Progenitor cell of endocrine pancreas (in vitro differentiated cells): ENCODE measurements at regions not wholly inside any gene's neighbourhood (a gene's known extent, or its start where the extent isn't known, plus 50 kb on each side); places are given as distances from the start of the nearest gene placed in this dataset.

Source experiments
- DNase-seq: peaks from one replicate; pipeline ENCODE4 v3.0.0; 2021; ENCODE audit warnings: low spot score; ENCODE audit not compliant: unreplicated experiment
- H3K27ac Mint-ChIP-seq: 2 replicates; pipeline ENCODE4 v1.8.0; 2021; ENCODE audit warnings: mild to moderate bottlenecking, moderate library complexity, mixed read lengths
- H3K27me3 Mint-ChIP-seq: 2 replicates; pipeline ENCODE4 v1.8.0; 2021; ENCODE audit warnings: mixed read lengths
- H3K36me3 Mint-ChIP-seq: 2 replicates; pipeline ENCODE4 v1.8.0; 2022; ENCODE audit warnings: mixed read lengths; ENCODE audit not compliant: insufficient read depth
- H3K4me1 Mint-ChIP-seq: 2 replicates; pipeline ENCODE4 v1.8.0; 2021; ENCODE audit warnings: low read depth, mixed read lengths
- H3K4me3 Mint-ChIP-seq: 2 replicates; pipeline ENCODE4 v1.8.0; 2021; ENCODE audit warnings: low read depth, mild to moderate bottlenecking, moderate library complexity, mixed read lengths
- H3K9me3 Mint-ChIP-seq: 2 replicates; pipeline ENCODE4 v1.8.0; 2021; ENCODE audit warnings: low read depth, mixed read lengths
- CTCF ChIP-seq: fragments of 200-600 bp; sonication (generic); IDR thresholded peaks from one replicate; pipeline ENCODE4 v1.5.0; 2021; ENCODE audit warnings: antibody characterized with exemption, mild to moderate bottlenecking; ENCODE audit not compliant: unreplicated experiment

GRCh38 chr1:147840909-147841308 lies 61.7 kb upstream of the GJA8 start:
- no peak for TF ChIP-seq CTCF
- H3K4me1 Mint-ChIP-seq, result peaks cover 6% of the 10 kb centered on the region
- DNase-seq, result no peak
- no peak overlapping the region for H3K4me3 Mint-ChIP-seq
- no peaks in the 10 kb centered on the region for H3K9me3 Mint-ChIP-seq
- no peak overlapping the region for H3K27ac Mint-ChIP-seq
- H3K36me3 Mint-ChIP-seq, result no peaks in the 10 kb centered on the region
- H3K27me3 Mint-ChIP-seq, result peaks cover 36% of the 10 kb centered on the region

- no peak overlapping the region for H3K27ac Mint-ChIP-seq
- H3K9me3 Mint-ChIP-seq, result no peaks in the 10 kb centered on the region
- H3K4me1 Mint-ChIP-seq, result peaks cover 4% of the 10 kb centered on the region
- H3K36me3 Mint-ChIP-seq, result no peaks in the 10 kb centered on the region
- no peak for DNase-seq
- H3K27me3 Mint-ChIP-seq, result peaks cover 34% of the 10 kb centered on the region
- H3K4me3 Mint-ChIP-seq, result no peak overlapping the region
- no peak for TF ChIP-seq CTCF
These were observed 60.0 kb upstream of the GJA8 start for GRCh38 chr1:147842578-147842977.

GRCh38 chr1:147843486-147843885 lies 59.1 kb upstream of the GJA8 start:
- no peak overlapping the region for H3K27ac Mint-ChIP-seq
- H3K4me1 Mint-ChIP-seq, result peaks cover 12% of the 10 kb centered on the region
- no peak for TF ChIP-seq CTCF
- H3K4me3 Mint-ChIP-seq, result no peak overlapping the region
- peaks cover 25% of the 10 kb centered on the region for H3K27me3 Mint-ChIP-seq
- DNase-seq, result no peak
- no peaks in the 10 kb centered on the region for H3K36me3 Mint-ChIP-seq
- no peaks in the 10 kb centered on the region for H3K9me3 Mint-ChIP-seq

GRCh38 chr1:147847831-147848230 lies 54.8 kb upstream of the GJA8 start:
- H3K27me3 Mint-ChIP-seq, result peaks cover 35% of the 10 kb centered on the region
- no peaks in the 10 kb centered on the region for H3K9me3 Mint-ChIP-seq
- H3K4me3 Mint-ChIP-seq, result no peak overlapping the region
- peaks cover 13% of the 10 kb centered on the region for H3K4me1 Mint-ChIP-seq
- no peak overlapping the region for H3K27ac Mint-ChIP-seq
- TF ChIP-seq CTCF, result no peak
- no peak for DNase-seq
- no peaks in the 10 kb centered on the region for H3K36me3 Mint-ChIP-seq

GRCh38 chr1:147849098-147849895 lies 53.3 kb upstream of the GJA8 start:
- no peak for DNase-seq
- H3K27me3 Mint-ChIP-seq, result peaks cover 30% of the 10 kb centered on the region
- no peaks in the 10 kb centered on the region for H3K36me3 Mint-ChIP-seq
- no peaks in the 10 kb centered on the region for H3K9me3 Mint-ChIP-seq
- no peak for TF ChIP-seq CTCF
- no peak overlapping the region for H3K27ac Mint-ChIP-seq
- H3K4me1 Mint-ChIP-seq, result peaks cover 15% of the 10 kb centered on the region
- H3K4me3 Mint-ChIP-seq, result no peak overlapping the region
